Tibial nerve (tissue), 4 donors: ENCODE measurements at regions not wholly inside any gene's neighbourhood (a gene's known extent, or its start where the extent isn't known, plus 50 kb on each side); places are given as distances from the start of the nearest gene placed in this dataset.
"Not testable (repeated sequence)": the region's sequence is repeated elsewhere in the genome, so short reads cannot be mapped to it uniquely, and the experiment has no call there.

Source experiments
- DNase-seq, 2 donors: peaks; one replicate each; pipeline ENCODE4 v3.0.0-alpha.2; 2019; ENCODE audit warnings: low spot score in 2 of 2
- H3K27ac ChIP-seq, 4 donors: fragments of 200-600 bp; sonication (generic) in 3 of 4; one replicate each; pipeline ENCODE4 v1.5.1; 2017 to 2019; ENCODE audit warnings: mild to moderate bottlenecking in 1 of 4
- H3K27me3 ChIP-seq, 2 donors: fragments of 200-600 bp; sonication (generic) in 1 of 2; one replicate each; pipeline versions ENCODE4 v1.5.1 to v1.6.0; 2017 to 2019
- H3K36me3 ChIP-seq, 3 donors: fragments of 200-600 bp; sonication (generic); one replicate each; pipeline ENCODE4 v1.5.1; 2018 to 2019
- H3K4me1 ChIP-seq, 4 donors: fragments of 200-600 bp; sonication (generic) in 3 of 4; one replicate each; pipeline ENCODE4 v1.5.1; 2017 to 2019
- H3K4me3 ChIP-seq, 4 donors: fragments of 200-600 bp; sonication (generic) in 3 of 4; one replicate each; pipeline ENCODE4 v1.5.1; 2017 to 2019; ENCODE audit warnings: mild to moderate bottlenecking in 1 of 4, moderate library complexity in 1 of 4
- H3K9me3 ChIP-seq, 4 donors: fragments of 200-600 bp; sonication (generic) in 3 of 4; one replicate each; pipeline ENCODE4 v1.5.1; 2017 to 2019
- CTCF ChIP-seq, 5 experiments: fragments of 200-600 bp in 3 of 5; fragments of 450-650 bp in 2 of 5; sonication (generic) in 3 of 5; IDR thresholded peaks; one replicate each; pipeline ENCODE4 v1.5.1; 2016 to 2019; ENCODE audit warnings: antibody characterized with exemption in 5 of 5, mild to moderate bottlenecking in 3 of 5, moderate library complexity in 2 of 5
- EP300 ChIP-seq, 2 donors: sonication (generic); formaldehyde crosslinking; IDR thresholded peaks; one replicate each; pipeline ENCODE4 v1.6.1; 2017; ENCODE audit warnings: antibody characterized with exemption in 2 of 2, mild to moderate bottlenecking in 1 of 2
- POLR2A ChIP-seq, 2 donors: fragments of 450-650 bp; IDR thresholded peaks; one replicate each; pipeline ENCODE4 v1.6.1; 2017; ENCODE audit warnings: antibody characterized with exemption in 2 of 2, mild to moderate bottlenecking in 2 of 2, moderate library complexity in 2 of 2
- WGBS, 2 donors: methylation state at CpG; one replicate each; pipeline ENCODE4 v1.1.5; 2018; 5-methylcytosine and 5-hydroxymethylcytosine counted together

- no peaks in the 10 kb centered on the region for H3K27me3 ChIP-seq
- no peak overlapping the region for H3K27ac ChIP-seq
- no peaks in the 10 kb centered on the region for H3K36me3 ChIP-seq
- H3K4me1 ChIP-seq, result no peaks in the 10 kb centered on the region
- WGBS, 2 donors, result 50 to 51% methylated on average over 3 of the region's 3 CpGs
- H3K4me3 ChIP-seq, result no peak overlapping the region
- peaks cover 0 to 6% (median 2%) of the 10 kb centered on the region in 4 donors for H3K9me3 ChIP-seq
- no peak for TF ChIP-seq POLR2A (IDR thresholded peaks at IDR 0.05)
- no peak for TF ChIP-seq EP300 (IDR thresholded peaks at IDR 0.05)
- no peak for TF ChIP-seq CTCF (IDR thresholded peaks at IDR 0.05)
- DNase-seq, result no peak
Observed at GRCh38 chr7:19284596-19285300, 139.5 kb upstream of the FERD3L start.

GRCh38 chr7:19284136-19284535 is 138.9 kb upstream of the FERD3L start:
- Histone ChIP-seq H3K27me3 (no peaks in the 10 kb centered on the region), H3K4me1 (no peaks in the 10 kb centered on the region), H3K36me3 (no peaks in the 10 kb centered on the region), H3K27ac (no peak overlapping the region), H3K4me3 (no peak overlapping the region), H3K9me3 (peaks cover 0 to 12% (median 2%) of the 10 kb centered on the region in 4 donors)
- DNase-seq, result no peak
- WGBS, 2 donors, result 64 to 76% methylated on average over 1 of the region's 1 CpG
- TF ChIP-seq EP300 (IDR thresholded peaks at IDR 0.05) (no peak), POLR2A (IDR thresholded peaks at IDR 0.05) (no peak), CTCF (IDR thresholded peaks at IDR 0.05) (no peak)

- no peak for DNase-seq
- no peaks in the 10 kb centered on the region for H3K27me3 ChIP-seq
- peaks cover 0 to 46% (median 5%) of the 10 kb centered on the region in 4 donors for H3K9me3 ChIP-seq
- no peak for TF ChIP-seq EP300 (IDR thresholded peaks at IDR 0.05)
- TF ChIP-seq CTCF (IDR thresholded peaks at IDR 0.05), result no peak
- TF ChIP-seq POLR2A (IDR thresholded peaks at IDR 0.05), result no peak
- no peak overlapping the region for H3K4me3 ChIP-seq
- H3K4me1 ChIP-seq, result no peaks in the 10 kb centered on the region
- H3K27ac ChIP-seq, result no peak overlapping the region
- H3K36me3 ChIP-seq, result no peaks in the 10 kb centered on the region
Observed at GRCh38 chr7:19275000-19275399, 129.8 kb upstream of the FERD3L start.

GRCh38 chr7:19272329-19272728 is 127.1 kb upstream of the FERD3L start:
- H3K4me3 ChIP-seq, result not testable (repeated sequence)

GRCh38 chr7:19269301-19269700 is 124.1 kb upstream of the FERD3L start:
- Histone ChIP-seq H3K9me3 (peaks cover 0 to 18% (median 0%) of the 10 kb centered on the region in 4 donors), H3K27me3 (no peaks in the 10 kb centered on the region), H3K27ac (no peak overlapping the region), H3K36me3 (no peaks in the 10 kb centered on the region), H3K4me3 (no peak overlapping the region), H3K4me1 (no peaks in the 10 kb centered on the region)
- TF ChIP-seq EP300 (IDR thresholded peaks at IDR 0.05) (no peak), CTCF (IDR thresholded peaks at IDR 0.05) (no peak), POLR2A (IDR thresholded peaks at IDR 0.05) (no peak)
- no peak for DNase-seq

More at GRCh38 chr7:19272329-19272728, 127.1 kb upstream of the FERD3L start:
- H3K9me3 ChIP-seq, result peaks cover 0 to 30% (median 0%) of the 10 kb centered on the region in 4 donors
- WGBS, 2 donors, result 94 to 96% methylated on average over 6 of the region's 6 CpGs
- not testable (repeated sequence) for H3K4me1 ChIP-seq, DNase-seq, H3K27ac ChIP-seq, H3K36me3 ChIP-seq, H3K27me3 ChIP-seq
